ENCODE measurements at regions not wholly inside any gene's neighbourhood (a gene's known extent, or its start where the extent isn't known, plus 50 kb on each side); places are given as distances from the start of the nearest gene placed in this dataset.

GRCh38 chr14:81710232-81710845 is 176.7 kb upstream of the SEL1L start:
- TF ChIP-seq ZFX (IDR thresholded peaks at IDR 0.05; ENCODE audit: borderline replicate concordance): no peak
- TF ChIP-seq CTCF (IDR thresholded peaks at IDR 0.05): peak; percentile 84

DNA sequence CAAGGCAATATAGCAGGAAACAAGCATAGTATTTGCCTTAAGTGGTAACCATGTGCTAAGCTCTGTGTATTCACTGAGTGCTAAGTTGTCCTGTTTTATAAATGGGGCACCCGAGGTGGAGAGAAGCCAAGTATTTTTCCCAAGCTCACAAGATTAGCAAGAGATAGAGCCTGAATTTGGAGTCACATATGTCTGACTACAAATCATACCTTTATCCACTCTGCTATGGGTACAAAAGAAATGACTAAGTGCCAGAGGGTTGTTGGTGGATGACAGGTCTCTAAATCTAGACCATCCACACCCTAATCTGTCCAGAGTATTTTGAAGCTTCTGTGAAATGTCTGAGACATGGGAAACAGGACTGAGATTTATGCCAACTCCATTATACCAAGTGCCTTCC is 182.1 kb upstream of the SEL1L start:
- H3K27ac ChIP-seq: no peak overlapping the region
- TF ChIP-seq CTCF (IDR thresholded peaks at IDR 0.05) (no peak), ZFX (IDR thresholded peaks at IDR 0.05; ENCODE audit: borderline replicate concordance) (no peak)

More at GRCh38 chr14:81710232-81710845, 176.7 kb upstream of the SEL1L start:
- no peak overlapping the region for H3K27ac ChIP-seq

- TF ChIP-seq ZFX (IDR thresholded peaks at IDR 0.05; ENCODE audit: borderline replicate concordance) (no peak), CTCF (IDR thresholded peaks at IDR 0.05) (no peak)
- no peak overlapping the region for H3K27ac ChIP-seq
These were observed 183.3 kb upstream of the SEL1L start for GRCh38 chr14:81716953-81717352.

- H3K27ac ChIP-seq: no peak overlapping the region
- TF ChIP-seq ZFX (IDR thresholded peaks at IDR 0.05; ENCODE audit: borderline replicate concordance) (no peak), CTCF (IDR thresholded peaks at IDR 0.05) (no peak)
These were observed 190.3 kb upstream of the SEL1L start for GRCh38 chr14:81723956-81724355.

- H3K27ac ChIP-seq: no peak overlapping the region
- no peak for TF ChIP-seq CTCF (IDR thresholded peaks at IDR 0.05)
These were observed 193.6 kb upstream of the SEL1L start for GRCh38 chr14:81727218-81727617.

DNA sequence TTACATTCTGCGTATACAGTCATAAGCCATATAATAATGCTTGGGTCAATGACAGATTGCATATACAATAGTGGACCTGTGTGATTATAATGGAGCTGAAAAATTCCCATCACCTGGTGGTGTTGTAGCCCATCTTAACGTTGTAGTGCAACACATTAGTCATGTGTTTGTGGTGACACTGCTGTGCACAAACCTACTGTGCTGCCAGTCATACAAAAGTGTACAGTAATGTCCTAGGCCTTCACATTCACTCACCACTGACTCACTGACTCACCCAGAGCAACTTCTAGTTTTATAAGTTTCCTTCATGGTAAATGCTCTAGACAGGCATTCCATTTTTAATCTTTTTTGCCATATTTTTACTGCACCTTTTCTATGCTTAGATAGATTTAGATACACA is 194.8 kb upstream of the SEL1L start:
- no peak overlapping the region for H3K27ac ChIP-seq
- TF ChIP-seq ZFX (IDR thresholded peaks at IDR 0.05; ENCODE audit: borderline replicate concordance) (no peak), CTCF (IDR thresholded peaks at IDR 0.05) (no peak)

- TF ChIP-seq CTCF (IDR thresholded peaks at IDR 0.05) (no peak), ZFX (IDR thresholded peaks at IDR 0.05; ENCODE audit: borderline replicate concordance) (no peak)
- no peak overlapping the region for H3K27ac ChIP-seq
These were observed 196.0 kb upstream of the SEL1L start for GRCh38 chr14:81729622-81730021.

Data from 22Rv1 (cell line).